H1 (cell line): ENCODE measurements at regions not wholly inside any gene's neighbourhood (a gene's known extent, or its start where the extent isn't known, plus 50 kb on each side); places are given as distances from the start of the nearest gene placed in this dataset.

Experiments used
- CTCF ChIA-PET: fragments of 300-600 bp; sonication (Branson Sonifier 250); formaldehyde crosslinking; loops from one replicate; lab custom pipeline; 2021; ENCODE audit not compliant: partially characterized antibody; lab: Charles Lee
- POLR2A ChIA-PET: fragments of 300-600 bp; sonication (Branson Sonifier 250); formaldehyde crosslinking; loops from one replicate; lab custom pipeline; 2021; ENCODE audit warnings: inconsistent platforms; ENCODE audit not compliant: partially characterized antibody; lab: Charles Lee
- DNase-seq, 2 experiments: peaks; one replicate each; pipeline versions ENCODE4 v3.0.0 to v3.0.0-alpha.2; 2010 to 2022; ENCODE audit warnings: low spot score in 2 of 2, low read depth in 1 of 2, mixed read lengths in 1 of 2
- FAIRE-seq: peaks from 2 replicates; lab custom pipeline; 2011; peaks lifted over from hg19 to GRCh38; lab: Jason Lieb, UNC
- H2AFZ ChIP-seq: 2 replicates; pipeline ENCODE4 v1.8.1; 2012; ENCODE audit warnings: low read length, inconsistent platforms
- H2AK5ac ChIP-seq: 2 replicates; pipeline ENCODE4 v1.6.1; 2013; ENCODE audit warnings: low read depth, low read length
- H2BK120ac ChIP-seq: replicated peaks from 2 replicates; pipeline ENCODE3; 2013; ENCODE audit warnings: low read depth, low read length, inconsistent platforms
- H2BK12ac ChIP-seq: 2 replicates; pipeline ENCODE4 v1.6.1; 2013; ENCODE audit warnings: low read depth, low read length
- H2BK15ac ChIP-seq: 2 replicates; pipeline ENCODE4 v1.6.1; 2013; ENCODE audit warnings: low read length
- H2BK20ac ChIP-seq: 2 replicates; pipeline ENCODE4 v1.6.1; 2013; ENCODE audit warnings: low read length
- H2BK5ac ChIP-seq: 2 replicates; pipeline ENCODE4 v1.6.1; 2013; ENCODE audit warnings: low read depth, low read length
- H3K14ac ChIP-seq: 2 replicates; pipeline ENCODE4 v1.6.1; 2013; ENCODE audit warnings: inconsistent platforms; ENCODE audit not compliant: insufficient read length
- H3K18ac ChIP-seq: 2 replicates; pipeline ENCODE4 v1.6.1; 2013; ENCODE audit warnings: low read length; ENCODE audit errors: extremely low read depth
- H3K23ac ChIP-seq: 2 replicates; pipeline ENCODE4 v1.6.1; 2013; ENCODE audit warnings: inconsistent platforms; ENCODE audit not compliant: insufficient read length
- H3K23me2 ChIP-seq: 2 replicates; pipeline ENCODE4 v1.6.1; 2013; ENCODE audit warnings: low read depth, low read length
- H3K27ac ChIP-seq: 2 replicates; pipeline ENCODE4 v1.6.1; 2011; ENCODE audit warnings: low read depth, low read length, inconsistent platforms
- H3K27me3 ChIP-seq, 4 experiments: replicated peaks in 1 of 4; 1 replicate in 1 of 4; 2 replicates in 3 of 4; pipeline versions ENCODE4 v1.6.1 to v1.8.1; 2011 to 2013; ENCODE audit warnings: low read length in 3 of 4, mild to moderate bottlenecking in 3 of 4, inconsistent platforms in 2 of 4, mixed read lengths in 2 of 4, moderate library complexity in 1 of 4; ENCODE audit not compliant: control insufficient read depth in 3 of 4, insufficient read depth in 3 of 4; ENCODE audit errors: extremely low read depth in 1 of 4
- H3K36me3 ChIP-seq, 4 experiments: 2 replicates each; pipeline versions ENCODE4 v1.6.1 to v1.8.1; 2011 to 2013; ENCODE audit warnings: mild to moderate bottlenecking in 4 of 4, low read length in 3 of 4, moderate library complexity in 2 of 4, control low read depth in 1 of 4, inconsistent platforms in 1 of 4; ENCODE audit not compliant: insufficient read depth in 4 of 4, control insufficient read depth in 2 of 4
- H3K4ac ChIP-seq: replicated peaks from 2 replicates; pipeline ENCODE3; 2013; ENCODE audit warnings: low read length, low read depth, mixed read lengths, inconsistent platforms; ENCODE audit not compliant: insufficient read length
- H3K4me1 ChIP-seq, 4 experiments: replicated peaks in 1 of 4; 1 replicate in 1 of 4; 2 replicates in 3 of 4; pipeline versions ENCODE4 v1.6.1 to v1.8.1; 2011 to 2013; ENCODE audit warnings: low read length in 3 of 4, inconsistent platforms in 2 of 4, mixed read lengths in 1 of 4; ENCODE audit not compliant: insufficient read depth in 4 of 4, control insufficient read depth in 3 of 4
- H3K4me2 ChIP-seq, 2 experiments: 2 replicates each; pipeline versions ENCODE4 v1.6.1 to v1.8.1; 2011 to 2013; ENCODE audit warnings: low read depth in 2 of 2, low read length in 2 of 2, control low read depth in 1 of 2, inconsistent platforms in 1 of 2, mild to moderate bottlenecking in 1 of 2; ENCODE audit not compliant: insufficient read depth in 1 of 2
- H3K4me3 ChIP-seq, 4 experiments: fragments of 200-600, 300-600 bp in 1 of 4; sonication (generic), shearing (Covaris generic), sonication (Bioruptor Twin) in 1 of 4; 2 replicates each; pipeline versions ENCODE4 v1.5.1 to v1.8.1; 2011 to 2016; ENCODE audit warnings: low read length in 4 of 4, low read depth in 3 of 4, control low read depth in 2 of 4, inconsistent platforms in 2 of 4, mild to moderate bottlenecking in 2 of 4, mixed read lengths in 1 of 4, moderate library complexity in 1 of 4; ENCODE audit not compliant: insufficient read depth in 2 of 4; ENCODE audit errors: extremely low read depth in 1 of 4
- H3K56ac ChIP-seq: replicated peaks from 2 replicates; pipeline ENCODE3; 2013; ENCODE audit warnings: low read depth, mild to moderate bottlenecking, mixed read lengths, low read length, inconsistent platforms; ENCODE audit not compliant: insufficient read length
- H3K79me1 ChIP-seq: 2 replicates; pipeline ENCODE4 v1.6.1; 2013; ENCODE audit warnings: low read depth, low read length, control low read depth
- H3K79me2 ChIP-seq, 2 experiments: 2 replicates each; pipeline versions ENCODE4 v1.6.1 to v1.8.1; 2012 to 2013; ENCODE audit warnings: low read length in 2 of 2, mild to moderate bottlenecking in 2 of 2, inconsistent platforms in 1 of 2; ENCODE audit not compliant: insufficient read depth in 2 of 2, control insufficient read depth in 1 of 2
- H3K9ac ChIP-seq, 4 experiments: replicated peaks in 1 of 4; 1 replicate in 1 of 4; 2 replicates in 3 of 4; pipeline versions ENCODE4 v1.6.1 to v1.8.1; 2011 to 2013; ENCODE audit warnings: low read depth in 3 of 4, low read length in 3 of 4, control low read depth in 2 of 4, mild to moderate bottlenecking in 2 of 4, moderate library complexity in 2 of 4, inconsistent platforms in 1 of 4; ENCODE audit errors: extremely low read depth in 1 of 4
- H3K9me3 ChIP-seq, 2 experiments: 2 replicates each; pipeline versions ENCODE4 v1.6.1 to v1.8.1; 2012 to 2013; ENCODE audit warnings: mild to moderate bottlenecking in 2 of 2, moderate library complexity in 2 of 2, control low read depth in 1 of 2, inconsistent platforms in 1 of 2, low read depth in 1 of 2, low read length in 1 of 2, mixed read lengths in 1 of 2; ENCODE audit not compliant: insufficient read depth in 2 of 2
- H4K20me1 ChIP-seq, 2 experiments: replicated peaks in 1 of 2; 2 replicates each; pipeline versions ENCODE3 to v1.8.1; 2011 to 2013; ENCODE audit warnings: inconsistent platforms in 2 of 2, low read length in 2 of 2, mild to moderate bottlenecking in 1 of 2; ENCODE audit not compliant: insufficient read depth in 2 of 2, control insufficient read depth in 1 of 2
- H4K5ac ChIP-seq: 2 replicates; pipeline ENCODE4 v1.6.1; 2013; ENCODE audit warnings: low read length, low read depth, mixed read lengths, inconsistent platforms; ENCODE audit not compliant: insufficient read length
- H4K8ac ChIP-seq: 2 replicates; pipeline ENCODE4 v1.8.0; 2013; ENCODE audit warnings: mild to moderate bottlenecking, moderate library complexity, low read length, inconsistent platforms; ENCODE audit not compliant: insufficient read depth; ENCODE audit errors: extremely low read depth
- H4K91ac ChIP-seq: replicated peaks from 2 replicates; pipeline ENCODE3; 2013; ENCODE audit warnings: low read length, mixed read lengths, inconsistent platforms; ENCODE audit not compliant: insufficient read length
- ATF3 ChIP-seq: IDR thresholded peaks from 2 replicates; pipeline ENCODE4 v1.6.1; 2011; ENCODE audit warnings: low read depth, mild to moderate bottlenecking, low read length; ENCODE audit not compliant: insufficient read depth
- CEBPB ChIP-seq: IDR thresholded peaks from 2 replicates; pipeline ENCODE4 v1.6.1; 2012; ENCODE audit warnings: low read depth, low read length
- KDM1A ChIP-seq: fragments of 200-600, 300-600 bp; sonication (generic); IDR thresholded peaks from 2 replicates; pipeline ENCODE4 v1.7.1; 2016; ENCODE audit warnings: mild to moderate bottlenecking, low read length, borderline replicate concordance
- PHF8 ChIP-seq: fragments of 200-600 bp; sonication (generic); conservative IDR thresholded peaks from 2 replicates; pipeline ENCODE4 v1.7.1; 2012; ENCODE audit warnings: low read depth, mild to moderate bottlenecking, inconsistent platforms, low read length, moderate library complexity
- WGBS, 2 experiments: shearing (Covaris generic) in 1 of 2; methylation state at CpG; one replicate each; pipeline versions ENCODE4 v1.1.6 to v1.1.7; 2013 to 2015; ENCODE audit warnings: low lambda C conversion rate in 2 of 2, mixed read lengths in 2 of 2, inconsistent platforms in 1 of 2, low coverage in 1 of 2, missing lambda C conversion rate in 1 of 2; ENCODE audit not compliant: insufficient replicate concordance in 2 of 2, insufficient coverage in 1 of 2, insufficient read length in 1 of 2; ENCODE audit errors: extremely low coverage in 1 of 2, missing lambda C conversion rate in 1 of 2; 5-methylcytosine and 5-hydroxymethylcytosine counted together

- FAIRE-seq (no peak), DNase-seq (no peak)
- H2AK5ac ChIP-seq: no peak overlapping the region
- ChIA-PET POLR2A (no interaction called here), CTCF (interaction anchor here (1.0 kb wide), 1 partner anchor 10 kb away, joined by 3 read pairs; no protein-coding TSS in a partner anchor)
- no peaks in the 10 kb centered on the region for H4K20me1 ChIP-seq
- no peak overlapping the region for H4K5ac ChIP-seq
- no peaks in the 10 kb centered on the region for H3K79me2 ChIP-seq
- H2AFZ ChIP-seq: no peak overlapping the region
- no peaks in the 10 kb centered on the region for H3K36me3 ChIP-seq
- H3K4me1 ChIP-seq: peaks cover 0 to 4% (median 1%) of the 10 kb centered on the region in 4 experiments; a peak in 2 of 7 replicates
- H3K9me3 ChIP-seq: no peaks in the 10 kb centered on the region
- H3K4me3 ChIP-seq: no peak overlapping the region
- no peak overlapping the region for H2BK20ac ChIP-seq
- H3K18ac ChIP-seq: no peak overlapping the region
- H3K79me1 ChIP-seq: no peaks in the 10 kb centered on the region
- no peak overlapping the region for H3K4me2 ChIP-seq
- H2BK15ac ChIP-seq: no peak overlapping the region
- H4K8ac ChIP-seq: no peak overlapping the region
- no peak overlapping the region for H3K27ac ChIP-seq
- WGBS, 2 experiments: 79% methylated on average over 8 of the region's 8 CpGs; no CpG with 5 or more reads in 1 of the 2 experiments
- H3K27me3 ChIP-seq: no peaks in the 10 kb centered on the region
- no peak overlapping the region for H4K91ac ChIP-seq
- H3K23me2 ChIP-seq: no peaks in the 10 kb centered on the region; the same call in 1 of the 2 replicates
- H3K56ac ChIP-seq: no peak overlapping the region
- no peak overlapping the region for H3K9ac ChIP-seq
- no peak overlapping the region for H2BK5ac ChIP-seq
- no peak overlapping the region for H3K23ac ChIP-seq
- no peak overlapping the region for H2BK120ac ChIP-seq
- no peak overlapping the region for H2BK12ac ChIP-seq
- H3K14ac ChIP-seq: no peak overlapping the region
- H3K4ac ChIP-seq: no peak overlapping the region
- TF ChIP-seq CEBPB (no peak), ATF3 (no peak), PHF8 (no peak), KDM1A (no peak)
These were observed 304.4 kb downstream of the VRK1 start for GRCh38 chr14:97101561-97101960.
